Esophagus squamous epithelium (tissue), 5 donors: ENCODE measurements at regions not wholly inside any gene's neighbourhood (a gene's known extent, or its start where the extent isn't known, plus 50 kb on each side); places are given as distances from the start of the nearest gene placed in this dataset.

Source experiments
- DNase-seq: peaks from one replicate; lab custom pipeline; 2025; lab: John Stamatoyannopoulos, UW
- H3K27ac ChIP-seq, 4 donors: fragments of 200-600 bp; sonication (generic); one replicate each; pipeline ENCODE4 v1.5.1; 2016 to 2019; ENCODE audit warnings: mild to moderate bottlenecking in 1 of 4
- H3K27me3 ChIP-seq, 4 donors: fragments of 200-600 bp; sonication (generic); 1 replicate in 3 of 4; 2 replicates in 1 of 4; pipeline versions ENCODE4 v1.5.1 to v1.6.0; 2017 to 2021; ENCODE audit warnings: antibody characterized with exemption in 1 of 4
- H3K36me3 ChIP-seq, 3 donors: fragments of 200-600 bp; sonication (generic); one replicate each; pipeline ENCODE4 v1.5.1; 2016 to 2019
- H3K4me1 ChIP-seq, 3 donors: fragments of 200-600 bp; sonication (generic); one replicate each; pipeline ENCODE4 v1.5.1; 2017 to 2019
- H3K4me3 ChIP-seq, 4 donors: fragments of 200-600 bp; sonication (generic); 1 replicate in 3 of 4; 2 replicates in 1 of 4; pipeline ENCODE4 v1.5.1; 2016 to 2019; ENCODE audit warnings: mild to moderate bottlenecking in 2 of 4, moderate library complexity in 1 of 4
- H3K9me3 ChIP-seq, 3 donors: fragments of 200-600 bp; sonication (generic); one replicate each; pipeline ENCODE4 v1.5.1; 2016 to 2019
- CTCF ChIP-seq, 6 experiments: fragments of 450-650 bp in 4 of 6; fragments of 200-600 bp in 2 of 6; sonication (generic) in 2 of 6; IDR thresholded peaks; one replicate each; pipeline ENCODE4 v1.5.1; 2016 to 2019; ENCODE audit warnings: antibody characterized with exemption in 6 of 6, mild to moderate bottlenecking in 4 of 6, moderate library complexity in 4 of 6
- POLR2A ChIP-seq, 4 donors: fragments of 450-650 bp; IDR thresholded peaks; one replicate each; pipeline ENCODE4 v1.6.1; 2017; ENCODE audit warnings: antibody characterized with exemption in 4 of 4, mild to moderate bottlenecking in 4 of 4, moderate library complexity in 3 of 4
- WGBS, 2 donors: methylation state at CpG; one replicate each; pipeline ENCODE4 v1.1.5; 2018; 5-methylcytosine and 5-hydroxymethylcytosine counted together
- intact Hi-C: fragments of 100-400 bp; cut with DNase I; formaldehyde crosslinking; loops from one replicate; pipeline ENCODE4 v1.15.0; 2022
- donor health status: DM: yes; HTN: yes; CAD: no.

- TF ChIP-seq CTCF (IDR thresholded peaks at IDR 0.05) (no peak), POLR2A (IDR thresholded peaks at IDR 0.05) (no peak)
- 73 to 80% methylated on average over 4 of the region's 5 CpGs for WGBS, 2 donors
- Histone ChIP-seq H3K36me3 (no peaks in the 10 kb centered on the region), H3K4me3 (no peak overlapping the region), H3K4me1 (no peaks in the 10 kb centered on the region), H3K9me3 (no peaks in the 10 kb centered on the region), H3K27me3 (no peaks in the 10 kb centered on the region), H3K27ac (no peak overlapping the region)
- no peak for DNase-seq
- intact Hi-C loops: no loop called here
Measured at GRCh38 chr18:73264562-73264921, 396.8 kb upstream of the NETO1 start.

- intact Hi-C loops: no loop called here
- H3K9me3 ChIP-seq: no peaks in the 10 kb centered on the region
- no peak overlapping the region for H3K4me3 ChIP-seq
- 84 to 86% methylated on average over 1 of the region's 1 CpG for WGBS, 2 donors
- no peaks in the 10 kb centered on the region for H3K27me3 ChIP-seq
- H3K27ac ChIP-seq: no peak overlapping the region
- H3K36me3 ChIP-seq: no peaks in the 10 kb centered on the region
- no peak for DNase-seq
- H3K4me1 ChIP-seq: no peaks in the 10 kb centered on the region
- TF ChIP-seq POLR2A (IDR thresholded peaks at IDR 0.05): no peak
- no peak for TF ChIP-seq CTCF (IDR thresholded peaks at IDR 0.05)
Measured at GRCh38 chr18:73261923-73262322, 394.1 kb upstream of the NETO1 start.

- no peaks in the 10 kb centered on the region for H3K9me3 ChIP-seq
- intact Hi-C loops: no loop called here
- no peaks in the 10 kb centered on the region for H3K27me3 ChIP-seq
- no peak for TF ChIP-seq CTCF (IDR thresholded peaks at IDR 0.05)
- TF ChIP-seq POLR2A (IDR thresholded peaks at IDR 0.05): no peak
- no peak for DNase-seq
- no peak overlapping the region for H3K27ac ChIP-seq
- H3K36me3 ChIP-seq: no peaks in the 10 kb centered on the region
- WGBS, 2 donors: 44 to 55% methylated on average over 4 of the region's 4 CpGs
- H3K4me1 ChIP-seq: no peaks in the 10 kb centered on the region
- no peak overlapping the region for H3K4me3 ChIP-seq
Measured at GRCh38 chr18:73261243-73261642, 393.5 kb upstream of the NETO1 start.

DNA sequence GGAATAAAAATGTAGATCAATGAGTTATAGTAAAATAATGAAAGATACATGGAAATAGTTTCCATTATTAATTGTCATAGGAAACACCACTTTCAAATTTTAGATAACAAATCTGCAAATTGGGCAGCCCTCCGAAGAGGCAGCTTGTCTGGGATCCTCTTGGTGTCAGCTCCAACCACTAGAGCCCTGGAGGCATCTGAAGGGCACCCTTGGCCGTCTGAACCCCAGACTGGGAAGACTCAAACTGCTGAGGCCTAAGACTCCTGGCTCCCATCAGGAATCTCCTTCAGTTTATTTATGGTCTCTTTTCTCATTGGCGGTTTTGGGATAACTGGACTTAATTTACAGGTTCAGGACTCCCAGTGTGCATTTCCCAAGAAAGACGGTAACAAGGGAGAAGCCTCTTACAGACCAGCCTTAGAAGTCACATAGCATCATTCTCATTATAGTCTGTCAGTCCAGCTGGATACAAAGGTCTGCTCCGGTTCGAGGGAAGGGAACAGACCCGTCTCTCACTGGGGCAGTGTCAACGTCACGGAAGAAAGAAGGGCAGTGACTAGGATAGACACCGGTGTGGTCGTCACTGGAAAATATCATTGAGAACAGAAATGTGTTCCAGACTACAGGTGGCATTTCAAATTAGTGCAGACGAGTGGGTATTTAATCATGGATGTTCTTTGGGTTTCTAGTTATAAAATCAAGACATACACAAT is 390.7 kb upstream of the NETO1 start:
- TF ChIP-seq POLR2A (IDR thresholded peaks at IDR 0.05): no peak
- no peak for TF ChIP-seq CTCF (IDR thresholded peaks at IDR 0.05)

GRCh38 chr18:73254564-73254963 is 386.8 kb upstream of the NETO1 start:
- intact Hi-C loops: no loop called here
- TF ChIP-seq CTCF (IDR thresholded peaks at IDR 0.05) (no peak), POLR2A (IDR thresholded peaks at IDR 0.05) (no peak)
- no peak overlapping the region for H3K4me3 ChIP-seq
- no peak for DNase-seq
- H3K27me3 ChIP-seq: no peaks in the 10 kb centered on the region
- H3K9me3 ChIP-seq: peaks cover 0 to 4% (median 0%) of the 10 kb centered on the region in 3 donors
- WGBS, 2 donors: 73 to 74% methylated on average over 5 of the region's 5 CpGs
- no peaks in the 10 kb centered on the region for H3K4me1 ChIP-seq
- no peaks in the 10 kb centered on the region for H3K36me3 ChIP-seq
- H3K27ac ChIP-seq: no peak overlapping the region

More for the DNA sequence above, 390.7 kb upstream of the NETO1 start:
- Histone ChIP-seq H3K4me3 (no peak overlapping the region), H3K27ac (no peak overlapping the region), H3K36me3 (no peaks in the 10 kb centered on the region), H3K4me1 (no peaks in the 10 kb centered on the region), H3K9me3 (no peaks in the 10 kb centered on the region), H3K27me3 (no peaks in the 10 kb centered on the region)
- intact Hi-C loops: no loop called here
- 79% methylated on average over 12 of the region's 12 CpGs for WGBS, 2 donors
- DNase-seq: no peak
